ENCODE measurements at regions not wholly inside any gene's neighbourhood (a gene's known extent, or its start where the extent isn't known, plus 50 kb on each side); places are given as distances from the start of the nearest gene placed in this dataset.

GRCh38 chr6:102525336-102525735 is 1131.8 kb downstream of the GRIK2 start:
- Histone ChIP-seq H2AFZ (ENCODE audit: low read depth, low read length) (no peak overlapping the region), H3K9ac (ENCODE audit: low read length) (no peak overlapping the region), H3K9me3 (ENCODE audit: low read length) (no peaks in the 10 kb centered on the region), H3K27me3 (ENCODE audit: insufficient read depth, low read depth, low read length) (no peaks in the 10 kb centered on the region), H3K4me3 (ENCODE audit: low read length) (no peak overlapping the region), H3K4me2 (ENCODE audit: low read length) (no peak overlapping the region), H3F3A (ENCODE audit: insufficient read depth, low read length, poor library complexity, severe bottlenecking) (no peaks in the 10 kb centered on the region), H3K36me3 (ENCODE audit: insufficient read depth, low read length) (no peaks in the 10 kb centered on the region), H4K20me1 (ENCODE audit: insufficient read depth) (no peaks in the 10 kb centered on the region), H3K27ac (ENCODE audit: low read length) (no peak overlapping the region), H3K9me2 (ENCODE audit: insufficient read depth, low read length) (no peaks in the 10 kb centered on the region), H3K79me2 (replicated peaks; ENCODE audit: insufficient read depth, low read length) (no peaks in the 10 kb centered on the region)
- TF ChIP-seq RAD21 (conservative IDR thresholded peaks at IDR 0.05) (no peak), SMC3 (conservative IDR thresholded peaks at IDR 0.05; ENCODE audit: poor library complexity) (no peak), TAF1 (IDR thresholded peaks at IDR 0.05; ENCODE audit: low read depth) (no peak), MXI1 (conservative IDR thresholded peaks at IDR 0.05; ENCODE audit: poor library complexity, severe bottlenecking) (no peak), POLR2AphosphoS5 (IDR thresholded peaks at IDR 0.05) (no peak), EP300 (conservative IDR thresholded peaks at IDR 0.05; ENCODE audit: poor library complexity, severe bottlenecking) (no peak), EZH2 (IDR thresholded peaks at IDR 0.05; ENCODE audit: borderline replicate concordance, insufficient read depth, low read length, poor library complexity, severe bottlenecking) (no peak), CTCF (IDR thresholded peaks at IDR 0.05; ENCODE audit: poor library complexity, severe bottlenecking) (no peak)
- TF ChIP-seq, protein P1, sequence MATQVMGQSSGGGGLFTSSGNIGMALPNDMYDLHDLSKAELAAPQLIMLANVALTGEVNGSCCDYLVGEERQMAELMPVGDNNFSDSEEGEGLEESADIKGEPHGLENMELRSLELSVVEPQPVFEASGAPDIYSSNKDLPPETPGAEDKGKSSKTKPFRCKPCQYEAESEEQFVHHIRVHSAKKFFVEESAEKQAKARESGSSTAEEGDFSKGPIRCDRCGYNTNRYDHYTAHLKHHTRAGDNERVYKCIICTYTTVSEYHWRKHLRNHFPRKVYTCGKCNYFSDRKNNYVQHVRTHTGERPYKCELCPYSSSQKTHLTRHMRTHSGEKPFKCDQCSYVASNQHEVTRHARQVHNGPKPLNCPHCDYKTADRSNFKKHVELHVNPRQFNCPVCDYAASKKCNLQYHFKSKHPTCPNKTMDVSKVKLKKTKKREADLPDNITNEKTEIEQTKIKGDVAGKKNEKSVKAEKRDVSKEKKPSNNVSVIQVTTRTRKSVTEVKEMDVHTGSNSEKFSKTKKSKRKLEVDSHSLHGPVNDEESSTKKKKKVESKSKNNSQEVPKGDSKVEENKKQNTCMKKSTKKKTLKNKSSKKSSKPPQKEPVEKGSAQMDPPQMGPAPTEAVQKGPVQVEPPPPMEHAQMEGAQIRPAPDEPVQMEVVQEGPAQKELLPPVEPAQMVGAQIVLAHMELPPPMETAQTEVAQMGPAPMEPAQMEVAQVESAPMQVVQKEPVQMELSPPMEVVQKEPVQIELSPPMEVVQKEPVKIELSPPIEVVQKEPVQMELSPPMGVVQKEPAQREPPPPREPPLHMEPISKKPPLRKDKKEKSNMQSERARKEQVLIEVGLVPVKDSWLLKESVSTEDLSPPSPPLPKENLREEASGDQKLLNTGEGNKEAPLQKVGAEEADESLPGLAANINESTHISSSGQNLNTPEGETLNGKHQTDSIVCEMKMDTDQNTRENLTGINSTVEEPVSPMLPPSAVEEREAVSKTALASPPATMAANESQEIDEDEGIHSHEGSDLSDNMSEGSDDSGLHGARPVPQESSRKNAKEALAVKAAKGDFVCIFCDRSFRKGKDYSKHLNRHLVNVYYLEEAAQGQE (IDR thresholded peaks at IDR 0.05; ENCODE audit: borderline replicate concordance), result no peak

GRCh38 chr6:102520966-102521365 is 1127.5 kb downstream of the GRIK2 start:
- Histone ChIP-seq H3K4me2 (ENCODE audit: low read length) (no peak overlapping the region), H3K36me3 (ENCODE audit: insufficient read depth, low read length) (no peaks in the 10 kb centered on the region), H3K27ac (ENCODE audit: low read length) (no peak overlapping the region), H3K9me2 (ENCODE audit: insufficient read depth, low read length) (no peaks in the 10 kb centered on the region), H3F3A (ENCODE audit: insufficient read depth, low read length, poor library complexity, severe bottlenecking) (no peaks in the 10 kb centered on the region), H3K9me3 (ENCODE audit: low read length) (no peaks in the 10 kb centered on the region), H3K27me3 (ENCODE audit: insufficient read depth, low read depth, low read length) (no peaks in the 10 kb centered on the region), H3K79me2 (replicated peaks; ENCODE audit: insufficient read depth, low read length) (no peaks in the 10 kb centered on the region), H3K9ac (ENCODE audit: low read length) (no peak overlapping the region), H3K4me3 (ENCODE audit: low read length) (no peak overlapping the region), H2AFZ (ENCODE audit: low read depth, low read length) (no peak overlapping the region), H4K20me1 (ENCODE audit: insufficient read depth) (no peaks in the 10 kb centered on the region)
- no peak for TF ChIP-seq MXI1 (conservative IDR thresholded peaks at IDR 0.05; ENCODE audit: poor library complexity, severe bottlenecking)

DNA sequence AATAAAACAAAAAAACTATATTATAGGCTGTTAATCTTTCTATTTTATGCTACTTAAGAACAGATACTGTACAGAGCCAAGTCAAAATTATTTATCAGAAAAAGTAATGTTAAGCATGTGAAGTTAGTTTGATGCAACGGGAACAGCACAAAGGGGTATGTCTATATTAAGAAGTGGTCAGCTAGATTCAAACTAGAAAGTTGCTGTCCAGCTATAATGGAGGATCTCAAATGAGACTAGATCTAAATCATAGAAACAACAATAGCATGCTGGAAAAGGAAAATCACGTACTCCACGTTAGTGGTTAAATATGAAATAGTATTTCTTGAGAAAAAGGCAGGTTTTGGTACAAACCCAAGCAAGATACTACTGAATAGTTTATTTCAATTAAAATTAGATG is 1124.0 kb downstream of the GRIK2 start:
- no peak overlapping the region for H2AFZ ChIP-seq (ENCODE audit: low read depth, low read length)

More for the DNA sequence above, 1124.0 kb downstream of the GRIK2 start:
- no peak overlapping the region for H3K4me3 ChIP-seq (ENCODE audit: low read length)
- H3K36me3 ChIP-seq (ENCODE audit: insufficient read depth, low read length), result no peaks in the 10 kb centered on the region
- no peaks in the 10 kb centered on the region for H3K9me3 ChIP-seq (ENCODE audit: low read length)
- no peak overlapping the region for H3K27ac ChIP-seq (ENCODE audit: low read length)
- H3K4me2 ChIP-seq (ENCODE audit: low read length), result no peak overlapping the region
- H3K79me2 ChIP-seq (replicated peaks; ENCODE audit: insufficient read depth, low read length), result no peaks in the 10 kb centered on the region
- no peaks in the 10 kb centered on the region for H3F3A ChIP-seq (ENCODE audit: insufficient read depth, low read length, poor library complexity, severe bottlenecking)
- H3K9me2 ChIP-seq (ENCODE audit: insufficient read depth, low read length), result no peaks in the 10 kb centered on the region
- TF ChIP-seq MXI1 (conservative IDR thresholded peaks at IDR 0.05; ENCODE audit: poor library complexity, severe bottlenecking) (no peak), CTCF (IDR thresholded peaks at IDR 0.05; ENCODE audit: poor library complexity, severe bottlenecking) (no peak), EZH2 (IDR thresholded peaks at IDR 0.05; ENCODE audit: borderline replicate concordance, insufficient read depth, low read length, poor library complexity, severe bottlenecking) (no peak), EP300 (conservative IDR thresholded peaks at IDR 0.05; ENCODE audit: poor library complexity, severe bottlenecking) (no peak), SMC3 (conservative IDR thresholded peaks at IDR 0.05; ENCODE audit: poor library complexity) (no peak), POLR2AphosphoS5 (IDR thresholded peaks at IDR 0.05) (no peak)
- TF ChIP-seq, protein P1 (IDR thresholded peaks at IDR 0.05; ENCODE audit: borderline replicate concordance), result no peak
- no peak overlapping the region for H3K9ac ChIP-seq (ENCODE audit: low read length)
- H3K27me3 ChIP-seq (ENCODE audit: insufficient read depth, low read depth, low read length), result no peaks in the 10 kb centered on the region
- no peaks in the 10 kb centered on the region for H4K20me1 ChIP-seq (ENCODE audit: insufficient read depth)
